Right atrium auricular region (tissue), 2 donors: ENCODE measurements at regions not wholly inside any gene's neighbourhood (a gene's known extent, or its start where the extent isn't known, plus 50 kb on each side); places are given as distances from the start of the nearest gene placed in this dataset.

Source experiments
- DNase-seq: peaks from one replicate; pipeline ENCODE4 v3.0.0-alpha.2; 2019; ENCODE audit warnings: low spot score
- H3K27ac ChIP-seq, 2 donors: fragments of 200-600 bp; sonication (generic); 1 replicate in 1 of 2; 2 replicates in 1 of 2; pipeline ENCODE4 v1.5.1; 2016 to 2019
- H3K27me3 ChIP-seq, 2 donors: fragments of 200-600 bp; sonication (generic); one replicate each; pipeline versions ENCODE4 v1.5.1 to v1.6.0; 2017 to 2019
- H3K36me3 ChIP-seq: fragments of 200-600 bp; sonication (generic); one replicate; pipeline ENCODE4 v1.5.1; 2016
- H3K4me1 ChIP-seq, 2 donors: fragments of 200-600 bp; sonication (generic); one replicate each; pipeline versions ENCODE4 v1.5.1 to v1.6.0; 2017 to 2019
- H3K4me3 ChIP-seq, 2 donors: fragments of 200-600 bp; sonication (generic); 1 replicate in 1 of 2; 2 replicates in 1 of 2; pipeline ENCODE4 v1.5.1; 2017 to 2019; ENCODE audit warnings: mild to moderate bottlenecking in 1 of 2, moderate library complexity in 1 of 2
- H3K9me3 ChIP-seq, 2 donors: fragments of 200-600 bp; sonication (generic); one replicate each; pipeline ENCODE4 v1.5.1; 2019
- TF ChIP-seq, protein P1 (sequence below), 2 donors: fragments of 200-600 bp; sonication (generic); IDR thresholded peaks; one replicate each; pipeline ENCODE4 v1.5.1; 2019; ENCODE audit warnings: antibody characterized with exemption in 2 of 2

DNA sequence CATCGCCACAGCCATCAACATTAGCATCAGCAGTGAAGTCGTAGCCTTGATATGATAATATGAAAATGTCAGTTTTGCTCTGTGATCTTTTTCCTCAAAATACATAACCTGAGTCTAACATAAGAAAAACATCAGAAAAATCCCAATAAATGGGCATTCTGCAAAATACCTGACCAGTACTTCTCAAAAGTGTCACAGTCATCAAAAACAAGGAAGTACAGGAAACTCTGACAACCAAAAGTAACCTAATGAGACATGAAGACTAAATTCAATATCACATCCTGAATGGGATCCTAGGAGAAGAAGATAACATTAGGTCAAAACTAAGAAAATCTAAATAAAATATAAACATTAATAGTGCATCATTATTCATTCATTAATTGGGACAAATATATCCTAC, 1731.0 kb downstream of the SUCLG1 start:
- Histone ChIP-seq H3K4me3 (no peak overlapping the region), H3K9me3 (no peaks in the 10 kb centered on the region), H3K36me3 (no peaks in the 10 kb centered on the region), H3K27ac (no peak overlapping the region), H3K4me1 (no peaks in the 10 kb centered on the region), H3K27me3 (no peaks in the 10 kb centered on the region)
- TF ChIP-seq, protein P1, sequence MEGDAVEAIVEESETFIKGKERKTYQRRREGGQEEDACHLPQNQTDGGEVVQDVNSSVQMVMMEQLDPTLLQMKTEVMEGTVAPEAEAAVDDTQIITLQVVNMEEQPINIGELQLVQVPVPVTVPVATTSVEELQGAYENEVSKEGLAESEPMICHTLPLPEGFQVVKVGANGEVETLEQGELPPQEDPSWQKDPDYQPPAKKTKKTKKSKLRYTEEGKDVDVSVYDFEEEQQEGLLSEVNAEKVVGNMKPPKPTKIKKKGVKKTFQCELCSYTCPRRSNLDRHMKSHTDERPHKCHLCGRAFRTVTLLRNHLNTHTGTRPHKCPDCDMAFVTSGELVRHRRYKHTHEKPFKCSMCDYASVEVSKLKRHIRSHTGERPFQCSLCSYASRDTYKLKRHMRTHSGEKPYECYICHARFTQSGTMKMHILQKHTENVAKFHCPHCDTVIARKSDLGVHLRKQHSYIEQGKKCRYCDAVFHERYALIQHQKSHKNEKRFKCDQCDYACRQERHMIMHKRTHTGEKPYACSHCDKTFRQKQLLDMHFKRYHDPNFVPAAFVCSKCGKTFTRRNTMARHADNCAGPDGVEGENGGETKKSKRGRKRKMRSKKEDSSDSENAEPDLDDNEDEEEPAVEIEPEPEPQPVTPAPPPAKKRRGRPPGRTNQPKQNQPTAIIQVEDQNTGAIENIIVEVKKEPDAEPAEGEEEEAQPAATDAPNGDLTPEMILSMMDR (IDR thresholded peaks at IDR 0.05): no peak
- no peak for DNase-seq

DNA sequence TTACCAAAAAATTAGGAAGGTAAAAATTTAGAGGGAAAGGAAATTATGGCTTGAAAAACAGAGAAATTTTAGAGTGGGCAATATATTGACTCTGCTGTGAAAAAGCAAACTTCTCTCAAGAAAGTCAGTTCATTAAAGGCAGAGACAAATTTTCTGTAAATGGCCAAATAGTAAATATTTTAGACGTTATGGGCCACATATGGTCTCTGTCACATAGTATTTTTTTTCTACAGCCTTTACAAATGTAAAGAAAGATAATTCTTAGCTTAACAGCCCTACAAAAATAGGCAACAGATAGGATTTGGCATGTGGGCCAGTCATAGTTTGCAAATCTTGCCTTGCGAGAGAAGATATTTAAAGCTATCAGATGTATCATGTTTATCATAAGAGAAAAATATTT, 1750.4 kb downstream of the SUCLG1 start:
- DNase-seq: no peak
- no peaks in the 10 kb centered on the region for H3K36me3 ChIP-seq
- no peak overlapping the region for H3K27ac ChIP-seq
- no peaks in the 10 kb centered on the region for H3K4me1 ChIP-seq
- H3K4me3 ChIP-seq: no peak overlapping the region
- TF ChIP-seq, protein P1 (IDR thresholded peaks at IDR 0.05): no peak
- H3K9me3 ChIP-seq: peaks cover 0 to 5% of the 10 kb centered on the region in 2 donors
- no peaks in the 10 kb centered on the region for H3K27me3 ChIP-seq

DNA sequence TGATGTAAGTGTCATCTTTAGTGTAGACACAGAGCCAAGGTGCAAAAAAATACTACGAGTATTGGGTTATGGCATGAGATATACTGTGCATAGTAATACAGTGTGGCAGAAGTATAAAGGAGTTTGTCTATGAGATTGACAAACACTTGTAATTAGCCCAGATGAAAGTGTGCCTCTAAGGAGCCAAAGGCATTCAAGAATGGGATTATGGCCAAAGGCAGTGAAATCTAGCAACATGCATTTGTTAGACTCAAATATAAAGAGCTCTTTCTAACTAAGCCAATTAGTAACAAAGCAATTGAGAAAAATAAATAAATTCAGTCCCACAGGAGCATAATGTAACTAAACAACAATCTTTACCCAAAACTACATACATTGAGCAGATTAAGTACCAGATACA, 1761.8 kb downstream of the SUCLG1 start:
- TF ChIP-seq, protein P1 (IDR thresholded peaks at IDR 0.05): no peak
- no peak overlapping the region for H3K27ac ChIP-seq

DNA sequence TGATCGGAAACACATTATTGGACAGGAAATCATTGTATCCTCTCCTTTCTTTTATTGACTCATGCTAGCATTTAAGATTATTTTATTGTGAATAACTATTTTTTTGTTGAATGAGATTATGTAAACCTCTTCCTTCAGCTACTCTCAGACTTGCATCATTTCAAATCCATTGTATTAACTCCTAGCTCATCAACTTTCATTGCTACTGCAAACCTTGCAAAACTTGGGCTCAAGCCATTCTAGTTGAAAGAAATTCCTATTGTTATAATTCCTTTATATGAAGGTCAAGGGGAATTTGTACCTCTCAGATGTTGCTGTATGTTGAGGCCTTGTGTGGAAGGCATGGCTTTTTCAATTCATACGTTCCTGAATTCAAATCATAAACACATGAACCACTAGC, 1764.6 kb downstream of the SUCLG1 start:
- H3K4me3 ChIP-seq: no peak overlapping the region
- DNase-seq: no peak
- H3K27ac ChIP-seq: no peak overlapping the region
- H3K27me3 ChIP-seq: no peaks in the 10 kb centered on the region
- H3K4me1 ChIP-seq: no peaks in the 10 kb centered on the region
- H3K9me3 ChIP-seq: peaks cover 0 to 8% of the 10 kb centered on the region in 2 donors
- H3K36me3 ChIP-seq: no peaks in the 10 kb centered on the region
- TF ChIP-seq, protein P1 (IDR thresholded peaks at IDR 0.05): no peak

More for the DNA sequence above, 1761.8 kb downstream of the SUCLG1 start:
- peaks cover 0 to 8% of the 10 kb centered on the region in 2 donors for H3K9me3 ChIP-seq
- H3K4me1 ChIP-seq: no peaks in the 10 kb centered on the region
- H3K27me3 ChIP-seq: no peaks in the 10 kb centered on the region
- no peaks in the 10 kb centered on the region for H3K36me3 ChIP-seq
- no peak overlapping the region for H3K4me3 ChIP-seq
- no peak for DNase-seq

DNA sequence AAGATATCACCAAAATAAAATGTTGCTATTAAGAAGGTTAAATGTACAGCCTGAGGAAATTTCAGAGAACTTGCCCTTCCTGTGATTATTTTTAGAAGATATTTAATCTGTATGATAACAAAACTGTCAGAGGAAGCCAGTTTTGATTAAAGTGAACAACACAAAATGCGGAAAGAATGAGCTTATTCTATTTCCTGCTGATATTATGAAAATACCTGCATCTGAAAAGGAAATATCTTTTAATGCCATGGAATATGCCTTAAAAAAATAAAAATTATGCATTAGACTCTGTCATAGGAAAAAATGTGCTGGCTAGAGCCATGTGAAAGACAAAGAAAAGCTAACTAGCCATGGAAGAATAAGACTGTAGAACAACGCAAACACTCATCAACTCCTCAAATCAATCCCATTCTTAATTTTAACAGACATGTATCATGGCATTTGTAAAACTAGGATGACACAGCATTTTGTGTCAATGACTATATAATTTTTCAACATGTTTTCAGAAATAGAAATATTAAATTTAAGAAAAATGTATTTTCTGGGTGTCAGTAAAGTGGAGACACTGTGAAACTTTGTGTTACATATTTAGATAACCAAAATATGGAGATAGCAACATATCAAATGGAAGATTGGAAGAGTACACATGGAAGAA, 1768.2 kb downstream of the SUCLG1 start:
- Histone ChIP-seq H3K4me3 (no peak overlapping the region), H3K36me3 (no peaks in the 10 kb centered on the region), H3K4me1 (no peaks in the 10 kb centered on the region), H3K27me3 (no peaks in the 10 kb centered on the region), H3K27ac (no peak overlapping the region), H3K9me3 (peaks cover 0 to 8% of the 10 kb centered on the region in 2 donors)
- no peak for DNase-seq
- TF ChIP-seq, protein P1 (IDR thresholded peaks at IDR 0.05): no peak

DNA sequence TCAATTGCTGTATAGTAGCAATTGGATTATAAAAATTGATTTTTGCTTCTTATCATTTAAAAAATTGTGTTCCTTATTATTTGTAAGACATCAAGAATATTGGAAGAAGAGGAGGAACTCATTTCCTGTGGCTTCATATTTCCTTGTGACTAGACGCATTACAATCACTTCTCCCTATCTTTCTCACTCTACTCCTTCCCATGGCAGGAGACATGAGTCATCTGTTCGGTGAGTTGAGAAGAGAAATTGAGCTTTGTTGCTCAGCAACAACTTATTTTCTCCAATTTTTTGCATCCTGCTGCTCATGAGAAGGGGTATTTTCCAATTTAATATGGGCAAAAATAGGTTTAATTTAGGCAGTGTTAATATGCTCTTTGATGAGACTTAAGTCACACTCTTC, 1783.9 kb downstream of the SUCLG1 start:
- Histone ChIP-seq H3K27ac (no peak overlapping the region), H3K27me3 (no peaks in the 10 kb centered on the region), H3K4me1 (no peaks in the 10 kb centered on the region), H3K36me3 (no peaks in the 10 kb centered on the region), H3K4me3 (no peak overlapping the region), H3K9me3 (no peaks in the 10 kb centered on the region)
- no peak for DNase-seq
- TF ChIP-seq, protein P1 (IDR thresholded peaks at IDR 0.05): no peak
